Hepatocyte (in vitro differentiated cells): ENCODE measurements at regions not wholly inside any gene's neighbourhood (a gene's known extent, or its start where the extent isn't known, plus 50 kb on each side); places are given as distances from the start of the nearest gene placed in this dataset.

Experiments used
- CTCF ChIP-seq: fragments of 200-600 bp; sonication (generic); IDR thresholded peaks from 2 replicates; pipeline ENCODE4 v1.5.1; 2016; ENCODE audit warnings: antibody characterized with exemption, mild to moderate bottlenecking; ENCODE audit not compliant: poor library complexity
- EZH2 ChIP-seq: fragments of 200-600 bp; sonication (generic); IDR thresholded peaks from 2 replicates; pipeline ENCODE4 v1.6.1; 2016; ENCODE audit warnings: antibody characterized with exemption, mild to moderate bottlenecking, borderline replicate concordance

GRCh38 chr17:73827627-73828291, 183.5 kb upstream of the SDK2 start:
- no peak for TF ChIP-seq EZH2
- TF ChIP-seq CTCF: no peak
